GM12892 (cell line): ENCODE measurements at regions not wholly inside any gene's neighbourhood (a gene's known extent, or its start where the extent isn't known, plus 50 kb on each side); places are given as distances from the start of the nearest gene placed in this dataset.

ENCODE experiments used
- POLR2A ChIP-seq: IDR thresholded peaks from 2 replicates; pipeline ENCODE4 v1.6.1; 2011; ENCODE audit warnings: low read depth, low read length, control low read depth
- TAF1 ChIP-seq: IDR thresholded peaks from 2 replicates; pipeline ENCODE4 v1.6.1; 2011; ENCODE audit warnings: low read depth, mild to moderate bottlenecking, control low read depth, low read length, borderline replicate concordance

DNA sequence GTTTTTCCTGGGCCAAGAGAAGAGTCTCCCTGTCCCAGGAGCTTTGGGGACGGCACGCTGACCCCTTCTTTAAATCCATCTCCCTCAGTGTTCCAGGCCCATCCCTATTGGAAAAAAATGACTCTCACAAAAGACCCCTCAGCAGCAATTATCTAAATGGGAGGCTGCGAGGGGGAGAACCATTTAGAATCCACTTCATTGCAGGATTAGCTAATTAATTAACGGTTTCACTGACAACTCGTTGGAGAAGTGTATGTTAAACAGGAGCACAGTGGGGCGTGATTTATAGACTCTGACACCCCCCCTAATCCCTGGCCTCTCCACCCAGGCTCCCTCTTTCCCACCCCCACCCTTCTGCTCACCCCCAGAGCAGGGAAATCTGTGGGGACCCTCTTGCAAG is 162.8 kb upstream of the LHX5 start:
- TF ChIP-seq POLR2A (no peak), TAF1 (no peak)
